ENCODE measurements at regions not wholly inside any gene's neighbourhood (a gene's known extent, or its start where the extent isn't known, plus 50 kb on each side); places are given as distances from the start of the nearest gene placed in this dataset.

GRCh38 chrX:137646472-137646871 lies 80.5 kb downstream of the ZIC3 start:
- TF ChIP-seq CTCF (IDR thresholded peaks at IDR 0.05) (no peak), ZFX (IDR thresholded peaks at IDR 0.05; ENCODE audit: borderline replicate concordance) (no peak)

Measured in 22Rv1 (cell line).